AG09309 (cell line): ENCODE measurements at regions not wholly inside any gene's neighbourhood (a gene's known extent, or its start where the extent isn't known, plus 50 kb on each side); places are given as distances from the start of the nearest gene placed in this dataset.
A peak's percentile ranks its signal among the peaks of the same experiment; 100 is the strongest.

Source experiments
- DNase-seq: peaks from one replicate; pipeline ENCODE4 v3.0.0-alpha.2; 2010; ENCODE audit warnings: low read depth
- H3K4me3 ChIP-seq: 2 replicates; pipeline ENCODE4 v1.5.1; 2011; ENCODE audit warnings: mild to moderate bottlenecking, low read depth, low read length, moderate library complexity; ENCODE audit not compliant: control insufficient read depth
- CTCF ChIP-seq: IDR thresholded peaks from 2 replicates; pipeline ENCODE4 v1.5.1; 2011; ENCODE audit warnings: mild to moderate bottlenecking, low read depth, low read length, inconsistent platforms; ENCODE audit not compliant: insufficient read depth, control insufficient read depth; ENCODE audit errors: missing control alignments

DNA sequence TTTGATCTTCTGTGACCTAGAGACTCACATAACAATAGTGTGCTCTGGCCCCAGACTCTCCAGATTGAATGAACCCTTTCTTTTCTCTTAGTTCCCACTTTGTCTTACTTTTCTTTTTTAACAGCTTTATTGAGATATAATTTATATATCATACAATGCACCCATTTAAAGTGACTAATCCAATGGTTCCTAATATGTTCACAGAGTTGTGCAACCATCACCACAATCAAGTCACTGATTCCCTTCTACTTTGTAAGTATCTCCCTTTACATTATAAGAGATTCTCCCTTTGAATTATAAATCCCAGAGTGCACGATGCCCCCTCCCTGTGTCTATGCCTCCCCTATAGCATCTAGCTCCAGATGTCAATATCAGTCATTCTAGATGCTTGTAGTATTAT lies 172.4 kb downstream of the HINT1 start:
- no peak for TF ChIP-seq CTCF

DNA sequence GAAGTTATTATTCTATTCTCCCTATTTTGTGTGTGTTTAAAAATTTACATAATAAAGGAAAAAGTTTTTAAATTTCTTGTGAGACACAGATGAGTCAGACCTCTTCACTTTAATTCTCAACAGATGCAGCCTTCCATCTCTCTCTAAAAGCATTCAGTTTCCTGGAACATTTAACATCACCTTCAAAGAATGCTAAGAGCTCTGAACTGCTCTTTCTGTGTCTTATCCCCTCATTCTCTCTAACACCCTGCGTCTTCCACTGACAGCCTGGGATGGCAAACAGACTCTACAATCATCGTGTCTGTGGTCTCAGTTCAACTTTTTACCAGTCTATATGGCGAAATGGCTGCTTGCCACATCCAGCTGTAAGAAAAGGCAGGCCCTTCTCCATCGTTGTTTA lies 173.0 kb downstream of the HINT1 start:
- no peak for TF ChIP-seq CTCF
- no peak overlapping the region for H3K4me3 ChIP-seq
- peak; percentile 61 for DNase-seq

More for the DNA sequence above, 172.4 kb downstream of the HINT1 start:
- DNase-seq, result no peak
- H3K4me3 ChIP-seq, result no peak overlapping the region

GRCh38 chr5:130985776-130986175 lies 179.3 kb downstream of the HINT1 start:
- TF ChIP-seq CTCF, result no peak
- DNase-seq, result no peak
- H3K4me3 ChIP-seq, result no peak overlapping the region

DNA sequence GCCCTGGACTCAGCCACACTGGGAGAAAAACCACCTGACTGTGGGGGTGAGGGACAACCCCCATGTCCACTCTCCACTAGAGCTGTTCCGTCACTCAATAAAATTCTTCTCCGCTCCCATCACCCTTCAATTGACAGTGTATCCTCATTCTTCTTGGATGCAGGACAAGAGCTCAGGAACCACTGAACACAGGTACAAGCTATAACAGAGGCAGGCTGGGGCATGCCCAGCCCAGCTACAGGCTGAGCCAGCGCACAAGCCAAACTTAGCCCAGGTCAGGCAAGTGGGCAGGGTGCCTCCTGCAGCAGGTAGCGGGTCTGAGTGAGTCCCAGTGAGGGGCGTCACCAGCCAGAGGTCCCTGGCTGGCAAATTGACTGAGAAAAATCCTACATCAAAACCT lies 183.4 kb downstream of the HINT1 start:
- TF ChIP-seq CTCF, result no peak
- no peak for DNase-seq
- H3K4me3 ChIP-seq, result no peak overlapping the region

- H3K4me3 ChIP-seq, result no peak overlapping the region
- peak; percentile 37 for DNase-seq
- no peak for TF ChIP-seq CTCF
These were observed 186.6 kb downstream of the HINT1 start for GRCh38 chr5:130978475-130978874.

DNA sequence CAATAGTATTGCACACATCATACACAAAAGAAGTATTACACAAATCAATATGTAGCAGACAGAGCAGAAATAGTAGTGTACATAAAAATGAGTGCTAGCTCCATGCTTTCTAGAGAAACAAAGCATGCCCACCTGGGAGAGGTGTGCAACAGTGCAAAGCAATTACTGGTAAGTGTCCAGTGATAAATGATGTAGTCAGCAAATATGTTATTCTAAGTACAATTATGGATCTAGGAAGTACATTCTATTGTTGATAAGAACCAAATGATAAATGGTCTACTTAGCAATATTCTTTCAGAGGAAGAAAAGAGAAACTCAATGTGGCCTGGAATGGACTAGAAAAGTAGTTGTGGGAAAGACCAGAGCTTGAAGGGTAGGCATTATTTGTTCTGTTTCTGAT lies 188.6 kb downstream of the HINT1 start:
- no peak for TF ChIP-seq CTCF
- DNase-seq, result no peak

GRCh38 chr5:130975847-130976246 lies 189.2 kb downstream of the HINT1 start:
- no peak for TF ChIP-seq CTCF
- no peak overlapping the region for H3K4me3 ChIP-seq
- DNase-seq, result no peak

More for the DNA sequence above, 188.6 kb downstream of the HINT1 start:
- no peak overlapping the region for H3K4me3 ChIP-seq
